Astrocyte of the cerebellum (primary cell): ENCODE measurements at regions not wholly inside any gene's neighbourhood (a gene's known extent, or its start where the extent isn't known, plus 50 kb on each side); places are given as distances from the start of the nearest gene placed in this dataset.

Experiments
- DNase-seq: peaks from one replicate; pipeline ENCODE4 v3.0.0-alpha.2; 2011; ENCODE audit warnings: low read depth
- H3K4me3 ChIP-seq: 2 replicates; pipeline ENCODE4 v1.5.1; 2011; ENCODE audit warnings: mild to moderate bottlenecking, low read depth, low read length, moderate library complexity
- CTCF ChIP-seq: IDR thresholded peaks from 2 replicates; pipeline ENCODE4 v1.5.1; 2012; ENCODE audit warnings: low read length, low read depth, moderate library complexity, mild to moderate bottlenecking; ENCODE audit errors: missing control alignments
- in situ Hi-C: cut with HindIII; loops from 2 replicates; pipeline ENCODE4 v1.10.0; 2017; ENCODE audit warnings: low sequenced_read_pairs

- DNase-seq = no peak
- no peak overlapping the region for H3K4me3 ChIP-seq
- in situ Hi-C loops = no loop called here
- no peak for TF ChIP-seq CTCF
Measured at GRCh38 chr2:16244966-16245320, 304.6 kb downstream of the MYCN start.

- no peak for DNase-seq
- TF ChIP-seq CTCF = no peak
- H3K4me3 ChIP-seq = no peak overlapping the region
- in situ Hi-C loops = no loop called here
Measured at GRCh38 chr2:16244153-16244965, 304.0 kb downstream of the MYCN start.

DNA sequence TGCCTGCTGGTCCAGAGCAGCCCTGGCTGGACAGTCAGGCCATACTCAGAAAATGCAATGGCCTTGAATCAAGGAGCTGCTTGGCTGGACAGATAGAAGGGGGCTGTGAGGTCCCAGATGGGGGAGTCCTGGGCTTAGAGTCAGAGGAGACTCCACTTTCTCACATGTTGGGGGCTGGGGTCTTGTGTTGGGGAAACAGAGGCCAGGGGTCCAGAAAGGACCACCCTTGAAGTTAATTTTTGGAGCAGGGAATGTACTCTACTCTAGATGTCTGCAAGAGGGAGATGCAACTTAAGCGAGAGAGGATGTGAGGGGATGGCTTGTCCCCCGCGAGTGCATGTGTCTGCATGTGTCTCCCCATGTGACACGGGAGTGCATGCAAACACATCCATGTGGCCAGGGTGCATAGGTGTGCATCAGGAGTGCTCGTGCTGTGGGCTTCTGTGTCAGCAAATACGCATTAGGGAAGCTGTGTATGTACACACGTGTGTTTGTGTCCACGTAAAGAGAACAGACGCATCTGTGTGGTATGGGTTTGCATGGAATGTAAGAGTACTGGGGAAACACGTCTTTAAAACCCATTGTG lies 303.2 kb downstream of the MYCN start:
- TF ChIP-seq CTCF = no peak
- in situ Hi-C loops = no loop called here
- no peak overlapping the region for H3K4me3 ChIP-seq
- no peak for DNase-seq

- no peak for DNase-seq
- no peak for TF ChIP-seq CTCF
- H3K4me3 ChIP-seq = no peak overlapping the region
- in situ Hi-C loops = no loop called here
Measured at GRCh38 chr2:16242906-16243305, 302.6 kb downstream of the MYCN start.

GRCh38 chr2:16241166-16242160 lies 301.1 kb downstream of the MYCN start:
- no peak overlapping the region for H3K4me3 ChIP-seq
- no peak for DNase-seq
- in situ Hi-C loops = no loop called here
- TF ChIP-seq CTCF = no peak

DNA sequence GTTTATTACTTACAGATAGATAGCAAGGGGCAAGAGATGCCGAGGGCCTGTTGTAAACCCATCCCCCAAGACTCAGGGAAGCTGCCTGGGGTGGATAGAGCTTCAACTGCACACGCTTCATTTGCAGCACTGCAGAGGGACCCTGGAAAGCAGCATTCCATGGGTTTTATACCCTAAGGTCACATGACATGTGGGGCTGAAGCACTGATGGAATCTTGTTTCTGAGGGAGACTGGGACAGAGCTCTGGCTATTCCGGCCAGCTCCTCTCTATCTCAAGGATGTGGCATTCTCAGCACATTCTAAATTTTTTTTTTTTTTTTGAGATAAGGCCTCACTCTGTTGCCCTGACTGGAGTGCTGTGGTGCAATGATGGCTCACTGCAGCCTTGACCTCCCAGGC lies 300.1 kb downstream of the MYCN start:
- no peak for TF ChIP-seq CTCF
- H3K4me3 ChIP-seq = no peak overlapping the region
- in situ Hi-C loops = no loop called here
- DNase-seq = no peak
